Spleen (tissue), 11 donors: ENCODE measurements at regions not wholly inside any gene's neighbourhood (a gene's known extent, or its start where the extent isn't known, plus 50 kb on each side); places are given as distances from the start of the nearest gene placed in this dataset.

Source experiments
- DNase-seq: peaks from one replicate; pipeline ENCODE4 v3.0.0-alpha.2; 2020
- H3K27ac ChIP-seq, 8 donors: fragments of 200-600 bp; sonication (generic) in 7 of 8; 1 replicate in 4 of 8; 2 replicates in 4 of 8; pipeline versions ENCODE4 v1.5.0 to v1.8.0; 2016 to 2021; ENCODE audit warnings: inconsistent platforms in 4 of 8, mild to moderate bottlenecking in 4 of 8, moderate library complexity in 1 of 8
- H3K27me3 ChIP-seq, 7 donors: fragments of 200-600 bp; sonication (generic) in 6 of 7; replicated peaks in 1 of 7; 1 replicate in 4 of 7; 2 replicates in 3 of 7; pipeline versions ENCODE4 v1.5.0 to v1.8.0; 2016 to 2021; ENCODE audit warnings: inconsistent platforms in 3 of 7, mild to moderate bottlenecking in 1 of 7
- H3K36me3 ChIP-seq, 6 donors: fragments of 200-600 bp; sonication (generic) in 5 of 6; 1 replicate in 4 of 6; 2 replicates in 2 of 6; pipeline versions ENCODE4 v1.5.0 to v1.8.0; 2016 to 2021; ENCODE audit warnings: inconsistent platforms in 2 of 6
- H3K4me1 ChIP-seq, 6 donors: fragments of 200-600 bp; sonication (generic) in 5 of 6; 1 replicate in 3 of 6; 2 replicates in 3 of 6; pipeline versions ENCODE4 v1.5.0 to v1.8.0; 2016 to 2021; ENCODE audit warnings: inconsistent platforms in 3 of 6
- H3K4me3 ChIP-seq, 8 donors: fragments of 200-600 bp; sonication (generic) in 7 of 8; 1 replicate in 4 of 8; 2 replicates in 4 of 8; pipeline versions ENCODE4 v1.5.0 to v1.8.0; 2016 to 2021; ENCODE audit warnings: inconsistent platforms in 4 of 8, mild to moderate bottlenecking in 4 of 8, moderate library complexity in 2 of 8
- H3K9me3 ChIP-seq, 8 donors: fragments of 200-600 bp; sonication (generic) in 7 of 8; 1 replicate in 4 of 8; 2 replicates in 4 of 8; pipeline versions ENCODE4 v1.5.0 to v1.8.0; 2016 to 2021; ENCODE audit warnings: inconsistent platforms in 4 of 8
- POLR2A ChIP-seq, 3 donors: fragments of 450-650 bp; IDR thresholded peaks; one replicate each; pipeline ENCODE4 v1.5.1; 2017; ENCODE audit warnings: antibody characterized with exemption in 3 of 3, mild to moderate bottlenecking in 1 of 3
- POLR2AphosphoS5 ChIP-seq, 3 donors: sonication (generic); formaldehyde crosslinking; IDR thresholded peaks; one replicate each; pipeline ENCODE4 v1.5.1; 2017; ENCODE audit warnings: antibody characterized with exemption in 3 of 3
- WGBS, 5 donors: extraction: QIAGEN DNeasy Blood & Tissue Kit in 3 of 5; methylation state at CpG; one replicate each; pipeline versions ENCODE4 v1.1.5 to v1.1.7; 2013 to 2018; 5-methylcytosine and 5-hydroxymethylcytosine counted together
- intact Hi-C: fragments of 100-400 bp; cut with DNase I; formaldehyde crosslinking; loops from one replicate; pipeline ENCODE4 v1.15.0; 2023; ENCODE audit warnings: low total_unique reads
- TF ChIP-seq, protein P1 (sequence below), 11 experiments: fragments of 200-600 bp in 7 of 11; fragments of 450-650 bp in 4 of 11; sonication (generic) in 4 of 11; IDR thresholded peaks in 8 of 11; conservative IDR thresholded peaks in 3 of 11; 1 replicate in 7 of 11; 2 replicates in 4 of 11; pipeline versions ENCODE4 v1.4.0 to v1.8.0; 2016 to 2021; ENCODE audit warnings: antibody characterized with exemption in 11 of 11, inconsistent platforms in 4 of 11, mild to moderate bottlenecking in 1 of 11
- donor health status: healthy with polysubstance abuse.
- donor health status: DM: no; HTN: no; CAD: no; lungs with moderate emphysema.
- donor health status: DM: no; HTN: no; CAD: no.
- donor health status: Bipolar disorder and iron deficiency.
- donor health status: healthy.
- donor health status: DM: no; HTN: no; CAD: no.
- donor health status: DM: yes; HTN: yes; CAD: no.

DNA sequence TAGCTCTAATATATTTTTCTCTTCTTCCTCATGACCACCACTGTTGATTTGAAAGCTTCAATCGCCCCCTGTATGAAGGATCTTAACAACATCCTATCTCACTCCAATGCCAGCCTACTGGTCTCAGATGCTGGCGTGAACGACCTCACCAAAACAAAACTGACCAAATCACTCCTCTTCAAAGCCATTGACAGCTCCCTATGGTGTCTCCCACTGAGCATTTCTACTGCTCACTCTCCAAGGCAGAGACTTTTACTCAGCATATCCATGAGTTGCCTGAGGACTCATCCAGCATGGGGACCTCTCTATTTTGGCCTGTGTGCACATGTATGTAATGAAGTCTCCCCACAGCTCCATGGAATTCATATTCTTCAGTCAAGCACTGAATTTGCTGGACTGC is 520.4 kb downstream of the TFAP2B start:
- WGBS, 5 donors, result 66 to 73% (median 67%) methylated on average over 3 of the region's 3 CpGs
- no peak for DNase-seq
- peaks cover 0 to 4% (median 0%) of the 10 kb centered on the region in 8 donors for H3K9me3 ChIP-seq
- TF ChIP-seq POLR2AphosphoS5 (IDR thresholded peaks at IDR 0.05) (no peak), POLR2A (IDR thresholded peaks at IDR 0.05) (no peak)
- TF ChIP-seq, protein P1, sequence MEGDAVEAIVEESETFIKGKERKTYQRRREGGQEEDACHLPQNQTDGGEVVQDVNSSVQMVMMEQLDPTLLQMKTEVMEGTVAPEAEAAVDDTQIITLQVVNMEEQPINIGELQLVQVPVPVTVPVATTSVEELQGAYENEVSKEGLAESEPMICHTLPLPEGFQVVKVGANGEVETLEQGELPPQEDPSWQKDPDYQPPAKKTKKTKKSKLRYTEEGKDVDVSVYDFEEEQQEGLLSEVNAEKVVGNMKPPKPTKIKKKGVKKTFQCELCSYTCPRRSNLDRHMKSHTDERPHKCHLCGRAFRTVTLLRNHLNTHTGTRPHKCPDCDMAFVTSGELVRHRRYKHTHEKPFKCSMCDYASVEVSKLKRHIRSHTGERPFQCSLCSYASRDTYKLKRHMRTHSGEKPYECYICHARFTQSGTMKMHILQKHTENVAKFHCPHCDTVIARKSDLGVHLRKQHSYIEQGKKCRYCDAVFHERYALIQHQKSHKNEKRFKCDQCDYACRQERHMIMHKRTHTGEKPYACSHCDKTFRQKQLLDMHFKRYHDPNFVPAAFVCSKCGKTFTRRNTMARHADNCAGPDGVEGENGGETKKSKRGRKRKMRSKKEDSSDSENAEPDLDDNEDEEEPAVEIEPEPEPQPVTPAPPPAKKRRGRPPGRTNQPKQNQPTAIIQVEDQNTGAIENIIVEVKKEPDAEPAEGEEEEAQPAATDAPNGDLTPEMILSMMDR (IDR thresholded peaks at IDR 0.05 in 8 of 11, conservative IDR thresholded peaks at IDR 0.05 in 3 of 11), result no peak
- intact Hi-C loops, result no loop called here
- no peaks in the 10 kb centered on the region for H3K36me3 ChIP-seq
- no peaks in the 10 kb centered on the region for H3K27me3 ChIP-seq
- H3K4me3 ChIP-seq, result no peak overlapping the region
- no peak overlapping the region for H3K27ac ChIP-seq
- H3K4me1 ChIP-seq, result no peaks in the 10 kb centered on the region

DNA sequence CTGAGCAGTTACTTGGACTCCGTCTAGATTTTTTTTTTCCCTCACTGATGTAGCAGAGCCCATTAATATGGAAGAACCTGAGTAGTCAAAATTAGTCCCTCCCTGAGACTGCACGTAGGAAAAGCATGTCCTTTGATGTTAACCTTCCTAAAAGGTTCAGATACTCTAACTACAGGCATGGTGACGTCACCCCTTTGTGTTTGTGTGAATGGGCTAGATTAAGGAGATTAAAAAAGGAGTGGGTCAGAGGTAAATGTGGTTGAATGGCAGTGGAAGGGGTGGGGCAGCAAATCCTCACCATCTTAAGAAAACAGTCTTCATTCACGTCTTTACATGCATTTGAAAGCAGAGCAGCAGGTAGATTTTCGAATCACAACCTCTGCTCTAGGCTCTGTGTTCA is 521.1 kb downstream of the TFAP2B start:
- no peak overlapping the region for H3K27ac ChIP-seq
- H3K36me3 ChIP-seq, result no peaks in the 10 kb centered on the region
- TF ChIP-seq POLR2A (IDR thresholded peaks at IDR 0.05), result no peak
- TF ChIP-seq, protein P1 (IDR thresholded peaks at IDR 0.05 in 8 of 11, conservative IDR thresholded peaks at IDR 0.05 in 3 of 11), result no peak
- no peak for TF ChIP-seq POLR2AphosphoS5 (IDR thresholded peaks at IDR 0.05)
- intact Hi-C loops, result no loop called here
- H3K4me3 ChIP-seq, result no peak overlapping the region
- DNase-seq, result no peak
- H3K27me3 ChIP-seq, result no peaks in the 10 kb centered on the region
- H3K9me3 ChIP-seq, result peaks cover 0 to 10% (median 0%) of the 10 kb centered on the region in 8 donors
- WGBS, 5 donors, result 42 to 66% (median 62%) methylated on average over 5 of the region's 5 CpGs
- no peaks in the 10 kb centered on the region for H3K4me1 ChIP-seq

DNA sequence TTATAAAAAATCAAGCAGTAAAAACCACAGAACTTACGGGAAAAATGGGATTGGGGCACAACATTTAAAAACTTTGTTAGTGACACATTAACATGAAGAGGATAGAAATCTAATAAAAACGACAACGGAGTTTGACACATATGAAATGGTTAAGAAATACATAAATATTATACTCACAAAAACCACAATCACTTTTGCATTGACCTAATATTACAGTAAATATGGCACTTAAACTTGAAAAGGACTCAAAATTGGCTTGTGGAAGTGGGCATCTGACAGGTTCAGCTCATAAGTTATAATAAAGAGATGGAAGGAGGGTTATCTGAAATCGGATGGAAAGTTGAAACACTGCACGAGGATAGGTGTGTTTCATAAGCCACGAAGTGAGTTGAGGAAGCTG is 523.7 kb downstream of the TFAP2B start:
- intact Hi-C loops, result no loop called here
- H3K27ac ChIP-seq, result no peak overlapping the region
- TF ChIP-seq, protein P1 (IDR thresholded peaks at IDR 0.05 in 8 of 11, conservative IDR thresholded peaks at IDR 0.05 in 3 of 11), result no peak
- DNase-seq, result no peak
- H3K4me1 ChIP-seq, result no peaks in the 10 kb centered on the region
- no peaks in the 10 kb centered on the region for H3K36me3 ChIP-seq
- H3K27me3 ChIP-seq, result no peaks in the 10 kb centered on the region
- H3K9me3 ChIP-seq, result peaks cover 0 to 25% (median 4%) of the 10 kb centered on the region in 8 donors
- 65 to 80% (median 71%) methylated on average over 6 of the region's 6 CpGs for WGBS, 5 donors
- no peak overlapping the region for H3K4me3 ChIP-seq

DNA sequence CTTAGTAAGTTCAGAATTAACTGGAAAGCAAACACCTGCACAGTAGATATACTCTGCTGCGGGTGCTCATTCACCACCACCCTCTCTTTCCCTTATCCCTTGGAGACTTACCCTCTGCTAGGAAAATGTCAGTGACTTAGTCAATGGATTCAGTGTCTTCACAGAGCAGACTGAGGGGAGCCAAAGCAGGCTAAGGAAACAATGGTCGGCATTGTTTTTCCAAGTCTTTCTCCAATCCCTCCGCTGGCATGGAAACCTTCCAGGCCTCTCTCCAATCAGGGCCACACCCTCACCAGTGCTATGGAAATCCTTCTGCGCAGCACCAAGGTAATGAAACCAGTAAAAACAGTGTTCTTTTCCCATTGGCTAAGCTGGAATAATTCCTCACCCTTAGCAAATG is 531.2 kb downstream of the TFAP2B start:
- no peak overlapping the region for H3K27ac ChIP-seq
- TF ChIP-seq POLR2AphosphoS5 (IDR thresholded peaks at IDR 0.05) (no peak), POLR2A (IDR thresholded peaks at IDR 0.05) (no peak)
- TF ChIP-seq, protein P1 (IDR thresholded peaks at IDR 0.05 in 8 of 11, conservative IDR thresholded peaks at IDR 0.05 in 3 of 11), result no peak
- no peaks in the 10 kb centered on the region for H3K4me1 ChIP-seq
- intact Hi-C loops, result loop anchor here (5.0 kb wide), 1 partner anchor 533 kb away; the partner anchor contains the start of gene TFAP2B
- WGBS, 5 donors, result 90 to 97% (median 93%) methylated on average over 4 of the region's 4 CpGs
- no peaks in the 10 kb centered on the region for H3K36me3 ChIP-seq
- no peak for DNase-seq
- no peak overlapping the region for H3K4me3 ChIP-seq
- H3K9me3 ChIP-seq, result peaks cover 0 to 15% (median 2%) of the 10 kb centered on the region in 8 donors
- peaks cover 0 to 4% (median 0%) of the 10 kb centered on the region in 7 donors for H3K27me3 ChIP-seq
